ENCODE measurements at regions not wholly inside any gene's neighbourhood (a gene's known extent, or its start where the extent isn't known, plus 50 kb on each side); places are given as distances from the start of the nearest gene placed in this dataset.

- no peak overlapping the region for H3K4me3 ChIP-seq (ENCODE audit: control insufficient read depth, low read depth, low read length)
- TF ChIP-seq CTCF (IDR thresholded peaks at IDR 0.05; ENCODE audit: control insufficient read depth, insufficient read depth, low read depth, low read length, missing control alignments): no peak
- DNase-seq (ENCODE audit: low read depth): no peak
Measured at GRCh38 chr2:67565262-67565661, 168.1 kb downstream of the ETAA1 start.

- peak; percentile 37 for DNase-seq (ENCODE audit: low read depth)
- H3K4me3 ChIP-seq (ENCODE audit: control insufficient read depth, low read depth, low read length): no peak overlapping the region
- no peak for TF ChIP-seq CTCF (IDR thresholded peaks at IDR 0.05; ENCODE audit: control insufficient read depth, insufficient read depth, low read depth, low read length, missing control alignments)
Measured at GRCh38 chr2:67565761-67566160, 168.6 kb downstream of the ETAA1 start.

- H3K4me3 ChIP-seq (ENCODE audit: control insufficient read depth, low read depth, low read length): no peak overlapping the region
- TF ChIP-seq CTCF (IDR thresholded peaks at IDR 0.05; ENCODE audit: control insufficient read depth, insufficient read depth, low read depth, low read length, missing control alignments): no peak
- no peak for DNase-seq (ENCODE audit: low read depth)
Measured at GRCh38 chr2:67566285-67566684, 169.2 kb downstream of the ETAA1 start.

- no peak for TF ChIP-seq CTCF (IDR thresholded peaks at IDR 0.05; ENCODE audit: control insufficient read depth, insufficient read depth, low read depth, low read length, missing control alignments)
- no peak overlapping the region for H3K4me3 ChIP-seq (ENCODE audit: control insufficient read depth, low read depth, low read length)
- DNase-seq (ENCODE audit: low read depth): no peak
Measured at GRCh38 chr2:67566958-67567635, 170.0 kb downstream of the ETAA1 start.

GRCh38 chr2:67567886-67568285 lies 170.8 kb downstream of the ETAA1 start:
- no peak for DNase-seq (ENCODE audit: low read depth)
- TF ChIP-seq CTCF (IDR thresholded peaks at IDR 0.05; ENCODE audit: control insufficient read depth, insufficient read depth, low read depth, low read length, missing control alignments): no peak

GRCh38 chr2:67570611-67571010 lies 173.5 kb downstream of the ETAA1 start:
- H3K4me3 ChIP-seq (ENCODE audit: control insufficient read depth, low read depth, low read length): no peak overlapping the region
- TF ChIP-seq CTCF (IDR thresholded peaks at IDR 0.05; ENCODE audit: control insufficient read depth, insufficient read depth, low read depth, low read length, missing control alignments): no peak
- no peak for DNase-seq (ENCODE audit: low read depth)

More at GRCh38 chr2:67567886-67568285, 170.8 kb downstream of the ETAA1 start:
- H3K4me3 ChIP-seq (ENCODE audit: control insufficient read depth, low read depth, low read length): no peak overlapping the region
